Hematopoietic multipotent progenitor cell treated with erythropoietin and hydrocortisone succinate and interleukin-3 and kit ligand, for 4 days (in vitro differentiated cells): ENCODE measurements at regions not wholly inside any gene's neighbourhood (a gene's known extent, or its start where the extent isn't known, plus 50 kb on each side); places are given as distances from the start of the nearest gene placed in this dataset.
"Not testable (repeated sequence)": the region's sequence is repeated elsewhere in the genome, so short reads cannot be mapped to it uniquely, and the experiment has no call there.

Experiments
- DNase-seq: peaks from one replicate; pipeline ENCODE4 v3.0.0-alpha.2; 2015

DNA sequence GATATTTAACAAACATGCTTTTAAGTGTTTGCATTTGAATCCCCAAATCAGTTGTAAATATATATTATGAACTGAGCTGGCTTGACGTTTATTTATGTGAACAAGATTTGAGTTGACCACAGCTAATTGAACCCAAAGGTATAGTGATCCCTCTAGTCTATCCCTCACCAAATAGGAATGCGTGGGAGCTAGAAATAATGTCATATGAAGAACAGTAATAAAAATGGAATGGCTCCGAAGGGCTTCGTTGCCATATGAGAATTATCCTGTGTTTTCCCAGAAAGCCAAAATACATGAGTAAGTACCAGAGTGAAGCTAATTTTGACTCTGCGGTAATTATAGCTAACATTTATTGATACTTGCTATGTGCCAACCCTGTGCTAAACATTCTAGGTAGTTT is 142.7 kb downstream of the ADCYAP1 start:
- DNase-seq: no peak

GRCh38 chr18:1048032-1048431 is 143.4 kb downstream of the ADCYAP1 start:
- DNase-seq: no peak

- DNase-seq: peak; percentile 33
These were observed 144.5 kb downstream of the ADCYAP1 start for GRCh38 chr18:1049173-1049572.

DNA sequence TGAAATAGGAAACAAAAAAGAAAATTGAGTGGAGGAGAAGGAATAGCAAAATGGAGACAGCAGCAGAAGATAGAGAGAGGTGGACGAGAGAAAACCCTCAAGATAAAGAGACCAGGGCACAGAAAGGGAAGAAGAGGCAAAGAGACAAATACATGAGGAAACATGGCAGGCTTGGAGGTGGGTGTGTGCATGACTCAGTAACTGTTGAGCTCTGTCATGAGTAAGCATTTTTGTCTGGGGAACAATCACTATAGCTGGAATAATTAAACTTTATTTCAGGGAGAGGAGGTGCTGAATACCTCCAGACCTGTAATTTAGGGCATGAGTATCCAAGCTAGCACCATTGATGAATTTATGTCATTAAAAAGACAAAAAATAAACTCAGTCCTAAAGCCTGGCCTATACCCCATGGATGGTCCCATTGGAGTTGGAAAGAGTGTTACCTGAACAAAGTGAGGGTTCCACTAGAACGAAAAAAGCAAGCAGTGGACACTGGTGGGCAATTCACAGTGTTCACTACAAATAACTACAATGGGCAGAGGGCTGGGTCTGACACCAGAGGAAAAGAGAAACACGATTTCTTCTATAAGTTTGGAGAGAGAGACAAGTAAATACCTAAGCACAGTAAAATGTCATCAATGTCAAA is 145.5 kb downstream of the ADCYAP1 start:
- peak; percentile 66 for DNase-seq

DNA sequence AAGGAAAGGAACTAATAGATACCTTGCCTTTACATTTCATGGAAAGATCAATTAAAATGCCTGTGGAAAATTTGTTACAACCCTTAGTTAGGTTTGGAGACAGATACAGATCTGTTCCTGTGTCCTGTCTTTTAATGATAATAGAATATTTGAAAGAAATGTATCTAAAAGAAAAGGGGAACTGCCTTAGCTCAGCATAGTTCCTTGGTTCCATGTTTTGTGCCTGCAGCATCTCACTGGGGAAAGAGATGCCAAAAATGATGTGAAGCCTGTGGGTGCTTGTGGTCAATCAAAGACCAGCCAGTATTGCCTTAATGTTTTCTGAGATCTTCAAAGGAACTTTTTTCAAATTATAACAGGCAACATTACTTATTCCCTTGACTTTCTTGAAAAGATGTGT is 147.6 kb downstream of the ADCYAP1 start:
- DNase-seq: peak; percentile 8

- no peak for DNase-seq
These were observed 149.0 kb downstream of the ADCYAP1 start for GRCh38 chr18:1053331-1054315.

- no peak for DNase-seq
These were observed 151.7 kb downstream of the ADCYAP1 start for GRCh38 chr18:1056404-1056803.

DNA sequence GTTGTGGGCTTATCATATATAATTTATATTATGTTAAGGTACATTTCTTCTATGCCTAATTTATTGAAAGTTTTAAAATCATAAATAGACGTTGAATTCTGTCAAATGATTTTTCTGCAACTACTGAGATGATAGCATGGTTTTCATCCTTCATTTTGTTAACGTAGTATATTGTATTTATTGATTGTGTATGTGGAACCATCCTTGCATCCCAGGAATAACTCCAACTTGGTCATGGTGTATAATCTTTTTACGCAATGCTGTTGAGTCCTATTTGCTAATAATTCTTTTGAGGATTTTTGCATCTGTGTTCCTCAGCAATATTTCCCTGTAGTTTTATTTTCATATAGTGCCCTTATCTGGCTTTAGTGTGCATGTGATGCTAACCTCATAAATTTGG is 152.7 kb downstream of the ADCYAP1 start:
- DNase-seq: no peak

DNA sequence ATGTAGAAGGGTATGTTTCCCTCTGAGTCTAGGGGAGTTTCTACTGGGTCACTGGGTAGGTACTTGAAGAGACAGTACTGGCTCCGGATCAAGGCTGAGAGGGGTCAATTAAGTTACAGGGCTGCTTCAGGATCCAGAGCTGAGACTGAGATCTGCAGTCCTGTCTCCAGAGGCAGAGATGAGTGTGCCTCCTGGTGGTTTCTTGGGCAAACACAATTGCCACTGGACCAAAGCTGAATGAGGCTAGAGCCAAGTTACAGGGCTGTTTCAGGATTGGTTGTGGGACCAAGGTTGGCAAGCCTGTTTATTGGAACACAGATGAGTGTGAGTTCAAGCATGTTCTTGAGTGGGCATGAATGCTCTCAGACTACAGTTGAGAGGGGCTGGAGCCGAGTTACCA is 157.9 kb downstream of the ADCYAP1 start:
- peak; percentile 11 for DNase-seq

DNA sequence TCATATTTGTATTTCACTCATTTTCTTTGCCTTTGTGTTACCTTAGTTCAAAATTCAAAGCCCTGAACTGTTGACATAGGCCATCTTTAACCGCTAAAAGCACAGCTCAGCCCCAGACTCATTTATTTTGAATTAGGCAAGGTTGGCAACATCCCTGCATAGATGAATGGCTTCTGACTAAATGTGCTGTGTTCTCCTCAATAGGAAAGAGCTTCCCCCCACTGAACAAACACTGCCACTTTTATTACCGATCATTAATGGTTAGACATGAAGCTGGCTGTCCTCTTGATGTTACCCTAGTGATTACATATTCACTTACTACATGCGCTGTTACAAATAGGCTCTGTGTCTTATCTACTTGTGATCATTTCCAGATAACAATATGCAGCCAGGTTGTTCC is 170.7 kb downstream of the ADCYAP1 start:
- DNase-seq: no peak

DNA sequence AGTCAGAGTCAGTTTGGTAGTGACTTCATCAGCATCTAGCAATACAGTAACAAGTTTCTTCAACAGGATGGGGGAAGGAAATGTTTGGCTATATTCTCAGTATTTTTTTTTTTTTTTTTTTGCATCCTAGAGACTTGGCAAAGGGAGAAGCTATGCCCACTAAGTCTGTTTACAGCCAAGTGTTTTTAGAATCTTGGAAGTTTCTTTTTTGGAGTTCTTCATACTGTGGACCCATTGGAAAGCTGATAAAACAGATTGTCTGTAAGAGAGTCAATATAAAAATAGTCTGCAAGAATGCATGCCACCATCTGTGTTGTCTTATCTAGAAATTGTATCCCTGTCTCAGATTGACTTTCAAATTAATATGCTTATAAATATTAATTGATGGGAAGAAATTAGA is 171.2 kb downstream of the ADCYAP1 start:
- DNase-seq: no peak

DNA sequence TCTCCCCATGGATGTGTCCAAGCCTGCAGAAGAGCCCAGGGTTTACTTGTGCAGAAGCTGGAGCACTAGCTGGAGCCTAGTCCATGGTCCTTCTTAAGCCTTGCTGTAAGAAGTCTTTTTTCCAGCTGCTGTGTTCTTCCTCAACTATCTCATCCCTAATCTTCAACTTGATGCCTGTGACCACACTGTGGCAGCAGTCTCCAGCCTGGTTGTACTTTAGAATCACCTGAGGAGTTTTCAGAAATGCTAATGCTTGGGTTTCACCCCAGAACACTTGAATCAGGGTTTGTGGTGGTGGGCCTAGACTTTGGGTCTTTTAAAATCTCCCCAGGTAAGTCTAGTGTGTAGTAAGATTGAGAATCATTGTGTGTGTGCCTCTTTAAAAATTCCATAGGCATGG is 173.6 kb downstream of the ADCYAP1 start:
- DNase-seq: no peak

DNA sequence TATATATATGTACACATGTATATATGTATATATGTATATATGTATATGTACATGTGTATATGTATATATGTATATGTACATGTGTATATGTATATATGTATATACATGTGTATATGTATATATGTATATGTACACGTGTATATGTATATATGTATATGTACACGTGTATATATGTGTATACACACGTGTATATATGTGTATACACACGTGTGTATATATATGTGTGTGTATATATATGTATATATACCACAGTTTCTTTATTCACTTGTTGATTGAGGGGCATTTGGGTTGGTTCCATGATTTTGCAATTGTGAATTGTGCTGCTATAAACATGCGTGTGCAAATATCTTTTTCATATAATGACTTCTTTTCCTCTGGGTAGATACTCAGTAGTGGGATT is 179.0 kb downstream of the ADCYAP1 start:
- not testable (repeated sequence) for DNase-seq

GRCh38 chr18:1090758-1091157 is 186.1 kb downstream of the ADCYAP1 start:
- no peak for DNase-seq

DNA sequence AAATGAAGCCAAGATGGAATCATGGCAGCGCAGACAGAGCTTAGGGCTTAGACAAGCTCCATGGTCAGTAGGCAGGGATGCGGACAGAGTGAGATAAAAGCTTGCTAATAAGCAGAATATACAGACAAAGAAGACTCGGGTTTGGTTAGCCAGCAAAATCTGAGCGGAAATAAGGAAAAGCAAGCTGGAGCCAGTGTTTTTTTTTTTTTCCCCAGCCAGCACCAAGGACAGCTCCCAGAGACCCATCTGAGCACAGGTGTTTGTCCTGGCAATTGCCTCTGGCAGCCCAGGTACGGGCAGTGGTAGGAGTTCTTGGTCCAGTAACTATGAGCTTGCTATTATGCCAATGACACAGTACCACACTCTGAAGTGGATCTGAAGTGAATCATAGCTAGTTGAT is 187.6 kb downstream of the ADCYAP1 start:
- peak; percentile 4 for DNase-seq

DNA sequence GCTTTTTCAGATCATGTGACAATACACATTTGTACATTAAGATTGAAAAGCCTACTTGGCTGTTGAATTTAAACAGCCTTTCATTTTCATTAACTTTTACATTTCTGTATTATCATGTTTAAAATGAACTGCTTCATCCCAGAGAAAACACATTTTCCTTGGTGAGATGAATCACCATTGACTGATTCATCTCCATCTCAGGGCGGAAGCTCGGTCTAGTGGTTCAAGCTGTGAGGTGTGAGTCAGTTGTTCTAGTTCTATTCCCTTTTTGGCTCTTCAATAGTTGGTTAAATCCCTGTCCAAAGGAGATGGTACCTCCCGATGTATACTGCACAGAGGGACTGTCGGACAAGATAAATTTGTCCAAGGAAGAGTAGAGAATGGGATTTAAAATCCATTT is 189.7 kb downstream of the ADCYAP1 start:
- no peak for DNase-seq

GRCh38 chr18:1097991-1098735 is 193.5 kb downstream of the ADCYAP1 start:
- not testable (repeated sequence) for DNase-seq

GRCh38 chr18:1102848-1103247 is 198.2 kb downstream of the ADCYAP1 start:
- DNase-seq: no peak

DNA sequence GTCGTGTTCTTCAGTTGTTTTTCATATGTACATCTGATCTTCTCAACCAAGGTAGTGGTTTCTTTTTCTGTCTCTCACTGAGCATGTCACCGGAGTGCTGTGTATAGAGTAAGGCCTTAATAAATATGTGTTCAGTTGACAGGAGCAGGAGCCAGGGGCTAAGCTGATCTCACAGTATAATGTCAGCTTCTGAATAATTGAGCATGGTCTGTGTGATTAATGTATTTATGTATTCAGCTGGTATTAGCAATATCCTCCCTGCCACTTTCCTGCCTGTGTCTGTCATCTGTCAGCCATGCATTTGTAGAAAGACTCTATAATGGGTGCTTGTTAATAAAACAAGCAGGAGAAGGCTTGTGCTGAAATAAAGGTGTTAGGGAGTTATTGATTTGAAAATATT is 198.9 kb downstream of the ADCYAP1 start:
- DNase-seq: no peak

- no peak for DNase-seq
These were observed 199.7 kb downstream of the ADCYAP1 start for GRCh38 chr18:1104181-1104881.

- DNase-seq: no peak
These were observed 219.8 kb downstream of the ADCYAP1 start for GRCh38 chr18:1124495-1124894.

DNA sequence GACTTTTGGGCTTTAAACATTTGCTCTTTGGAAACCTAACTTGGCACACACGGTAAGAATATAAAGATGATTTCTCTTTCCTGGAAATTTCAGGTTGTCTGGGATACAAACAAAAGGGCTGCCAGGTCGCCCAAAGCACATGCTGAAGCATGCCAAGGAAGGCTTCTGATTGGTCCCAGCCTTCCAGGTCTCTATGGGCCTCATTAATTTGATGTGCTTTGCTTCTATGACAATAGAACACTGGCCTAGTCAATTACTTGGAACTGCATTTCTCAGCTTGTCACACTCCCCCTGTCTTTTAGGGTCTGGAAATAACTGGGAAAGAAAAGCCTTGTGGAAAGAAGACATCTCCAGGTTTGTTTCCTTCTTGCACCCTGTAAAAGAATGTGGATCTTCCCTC is 228.9 kb downstream of the ADCYAP1 start:
- no peak for DNase-seq

DNA sequence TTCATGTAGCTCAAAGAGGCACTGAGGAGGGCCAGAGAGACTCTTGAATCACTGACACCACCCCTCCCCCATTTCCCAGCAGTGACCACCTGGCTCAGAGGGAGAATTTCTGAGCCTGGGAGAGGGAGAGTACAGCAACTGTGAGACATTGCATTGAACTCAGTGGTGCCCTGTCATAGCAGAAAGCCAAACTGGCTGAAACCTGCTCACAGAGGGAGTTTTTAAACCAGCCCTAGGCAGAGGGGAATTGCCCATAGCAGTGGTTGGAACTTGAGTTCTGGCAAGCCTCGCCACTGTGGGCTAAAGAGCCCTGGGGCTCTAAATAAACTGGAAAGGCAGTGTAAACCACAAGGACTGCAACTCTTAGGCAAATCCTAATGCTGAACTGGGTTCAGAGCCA is 243.1 kb downstream of the ADCYAP1 start:
- no peak for DNase-seq
